SK-N-SH (cell line): ENCODE measurements at regions not wholly inside any gene's neighbourhood (a gene's known extent, or its start where the extent isn't known, plus 50 kb on each side); places are given as distances from the start of the nearest gene placed in this dataset.

Source experiments
- CTCF ChIA-PET: fragments of 300-600, 350-600 bp; formaldehyde crosslinking; extraction: SDS; loops from one replicate; lab custom pipeline; 2021; lab: Yijun Ruan, JAX
- POLR2A ChIA-PET: fragments of 350-600 bp; sonication (Branson Sonifier 250); formaldehyde crosslinking; extraction: SDS; loops from one replicate; lab custom pipeline; 2020; ENCODE audit warnings: antibody characterized with exemption, inconsistent platforms; lab: Yijun Ruan, JAX
- DNase-seq: peaks from one replicate; pipeline ENCODE4 v3.0.0; 2012
- H2AFZ ChIP-seq: fragments of 200-600 bp; sonication (generic); 2 replicates; pipeline ENCODE4 v1.8.1; 2016; ENCODE audit warnings: antibody characterized with exemption, mild to moderate bottlenecking, low read depth
- H3F3A ChIP-seq: fragments of 200-600 bp; sonication (generic); replicated peaks from 2 replicates; pipeline ENCODE3; 2016; ENCODE audit warnings: antibody characterized with exemption, mild to moderate bottlenecking; ENCODE audit not compliant: insufficient read depth
- H3K27ac ChIP-seq, 2 experiments: fragments of 200-500 bp in 1 of 2; fragments of 200-600 bp in 1 of 2; sonication (Bioruptor generic) in 1 of 2; sonication (generic), shearing (Covaris generic) in 1 of 2; 2 replicates each; pipeline versions ENCODE4 v1.5.1 to v1.6.1; 2014 to 2016; ENCODE audit warnings: low read depth in 2 of 2, inconsistent platforms in 1 of 2, low read length in 1 of 2, mild to moderate bottlenecking in 1 of 2, mixed read lengths in 1 of 2
- H3K27me3 ChIP-seq: fragments of 200-600 bp; sonication (generic), shearing (Covaris generic); 2 replicates; pipeline ENCODE4 v1.6.1; 2016; ENCODE audit warnings: mixed run types; ENCODE audit not compliant: insufficient read depth
- H3K36me3 ChIP-seq, 2 experiments: fragments of 200-500 bp in 1 of 2; fragments of 200-600 bp in 1 of 2; sonication (Bioruptor generic) in 1 of 2; sonication (generic) in 1 of 2; replicated peaks in 1 of 2; 2 replicates each; pipeline versions ENCODE3 to v1.5.1; 2014 to 2016; ENCODE audit warnings: low read length in 1 of 2, mild to moderate bottlenecking in 1 of 2; ENCODE audit not compliant: insufficient read depth in 2 of 2, control insufficient read depth in 1 of 2
- H3K4me1 ChIP-seq, 2 experiments: fragments of 200-500 bp in 1 of 2; fragments of 200-600 bp in 1 of 2; sonication (Bioruptor generic) in 1 of 2; sonication (generic), shearing (Covaris generic) in 1 of 2; 2 replicates each; pipeline versions ENCODE4 v1.5.1 to v1.6.1; 2014 to 2016; ENCODE audit warnings: low read depth in 1 of 2, low read length in 1 of 2, mixed run types in 1 of 2; ENCODE audit not compliant: insufficient read depth in 2 of 2, control insufficient read depth in 1 of 2
- H3K4me2 ChIP-seq: fragments of 200-600 bp; sonication (generic), shearing (Covaris generic); 2 replicates; pipeline ENCODE4 v1.6.1; 2017; ENCODE audit warnings: mixed run types
- H3K4me3 ChIP-seq, 2 experiments: fragments of 200-500 bp in 1 of 2; fragments of 200-600 bp in 1 of 2; sonication (Bioruptor generic) in 1 of 2; sonication (generic), shearing (Covaris generic) in 1 of 2; 2 replicates each; pipeline versions ENCODE4 v1.5.1 to v1.8.1; 2014 to 2016; ENCODE audit warnings: low read depth in 2 of 2, inconsistent platforms in 1 of 2, low read length in 1 of 2, mild to moderate bottlenecking in 1 of 2, mixed read lengths in 1 of 2, moderate library complexity in 1 of 2
- H3K79me2 ChIP-seq: fragments of 200-600 bp; sonication (generic); 2 replicates; pipeline ENCODE4 v1.8.1; 2017; ENCODE audit warnings: mild to moderate bottlenecking; ENCODE audit not compliant: insufficient read depth
- H3K9ac ChIP-seq: fragments of 200-600 bp; sonication (generic); 2 replicates; pipeline ENCODE4 v1.6.1; 2017; ENCODE audit warnings: mixed run types
- H3K9me2 ChIP-seq: fragments of 200-600 bp; sonication (generic); 2 replicates; pipeline ENCODE4 v1.6.1; 2017; ENCODE audit warnings: mixed run types
- H3K9me3 ChIP-seq: fragments of 200-600 bp; sonication (generic); 2 replicates; pipeline ENCODE4 v1.6.1; 2017; ENCODE audit warnings: mixed run types, mild to moderate bottlenecking, moderate library complexity
- H4K20me1 ChIP-seq: fragments of 200-600 bp; sonication (generic); 2 replicates; pipeline ENCODE4 v1.6.1; 2017; ENCODE audit warnings: mild to moderate bottlenecking, mixed run types; ENCODE audit not compliant: insufficient read depth
- CHD2 ChIP-seq: fragments of 150-350 bp; IDR thresholded peaks from 2 replicates; pipeline ENCODE4 v1.6.1; 2018; ENCODE audit warnings: low read length; ENCODE audit not compliant: partially characterized antibody
- ELF1 ChIP-seq: IDR thresholded peaks from 2 replicates; pipeline ENCODE4 v1.4.0; 2012
- EZH2phosphoT487 ChIP-seq: fragments of 200-600 bp; sonication (generic); IDR thresholded peaks from 2 replicates; pipeline ENCODE4 v1.6.1; 2017; ENCODE audit warnings: low read depth, mixed run types, mild to moderate bottlenecking, antibody characterized with exemption, moderate library complexity, borderline replicate concordance
- FOSL2 ChIP-seq: IDR thresholded peaks from 2 replicates; pipeline ENCODE4 v1.4.0; 2012; ENCODE audit warnings: low read depth, mild to moderate bottlenecking, moderate library complexity, borderline replicate concordance
- FOXJ3 ChIP-seq: sonication (generic); formaldehyde crosslinking; IDR thresholded peaks from 2 replicates; pipeline ENCODE4 v1.5.1; 2020; ENCODE audit warnings: mild to moderate bottlenecking, missing genetic modification reagents
- FOXM1 ChIP-seq: IDR thresholded peaks from 2 replicates; pipeline ENCODE4 v1.4.0; 2012; ENCODE audit warnings: low read depth, mild to moderate bottlenecking
- GABPA ChIP-seq: IDR thresholded peaks from 2 replicates; pipeline ENCODE4 v1.4.0; 2012; ENCODE audit warnings: low read depth, mild to moderate bottlenecking
- MXI1 ChIP-seq: IDR thresholded peaks from 2 replicates; pipeline ENCODE4 v1.6.1; 2012; ENCODE audit warnings: mild to moderate bottlenecking, low read depth, low read length, improper control_type of control experiment
- NRF1 ChIP-seq: IDR thresholded peaks from 2 replicates; pipeline ENCODE4 v1.6.1; 2012; ENCODE audit warnings: low read depth, mild to moderate bottlenecking, low read length
- POLR2AphosphoS5 ChIP-seq: IDR thresholded peaks from 2 replicates; pipeline ENCODE4 v1.6.1; 2012; ENCODE audit warnings: low read depth, low read length
- RFX5 ChIP-seq: IDR thresholded peaks from 2 replicates; pipeline ENCODE4 v1.6.1; 2012; ENCODE audit warnings: mild to moderate bottlenecking, improper control_type of control experiment, low read length
- TEAD4 ChIP-seq: IDR thresholded peaks from 2 replicates; pipeline ENCODE4 v1.4.0; 2012; ENCODE audit warnings: mild to moderate bottlenecking, borderline replicate concordance; ENCODE audit not compliant: insufficient read depth
- WGBS: methylation state at CpG from one replicate; pipeline ENCODE4 v1.1.6; 2017; ENCODE audit warnings: low lambda C conversion rate; 5-methylcytosine and 5-hydroxymethylcytosine counted together
- TF ChIP-seq, protein P1 (sequence below): IDR thresholded peaks from 2 replicates; pipeline ENCODE4 v1.4.0; 2012; ENCODE audit warnings: low read depth
- TF ChIP-seq, protein P2 (sequence below): IDR thresholded peaks from 2 replicates; pipeline ENCODE4; 2012
- TF ChIP-seq, protein P3 (sequence below): fragments of 200-600 bp; sonication (generic); IDR thresholded peaks from 2 replicates; pipeline ENCODE4 v1.6.1; 2017; ENCODE audit warnings: antibody characterized with exemption, mild to moderate bottlenecking, moderate library complexity
- TF ChIP-seq, protein P4 (sequence below): IDR thresholded peaks from 2 replicates; pipeline ENCODE4 v1.4.0; 2012; ENCODE audit warnings: low read depth, borderline replicate concordance

DNA sequence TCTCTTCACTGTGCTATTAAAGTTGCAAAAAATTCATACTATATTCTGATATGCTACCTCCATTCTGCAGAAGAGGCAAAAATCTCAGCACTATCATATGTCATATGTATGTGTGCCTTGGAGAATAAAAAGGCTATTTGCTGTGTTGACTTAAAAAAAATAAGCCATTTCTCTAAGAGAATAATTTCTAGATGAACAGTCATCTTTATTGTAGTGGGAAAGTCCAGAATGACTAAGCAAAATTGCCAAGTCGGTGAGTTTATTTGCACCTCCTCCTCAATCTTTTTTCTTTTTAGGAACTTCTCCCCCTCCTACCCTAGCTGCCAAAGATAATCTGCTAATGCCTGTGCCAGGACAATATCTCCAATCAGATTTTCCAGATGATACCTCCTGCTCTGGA, 353.8 kb upstream of the FAR2 start (continued):
- TF ChIP-seq, protein P1, sequence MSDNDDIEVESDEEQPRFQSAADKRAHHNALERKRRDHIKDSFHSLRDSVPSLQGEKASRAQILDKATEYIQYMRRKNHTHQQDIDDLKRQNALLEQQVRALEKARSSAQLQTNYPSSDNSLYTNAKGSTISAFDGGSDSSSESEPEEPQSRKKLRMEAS, result no peak

DNA sequence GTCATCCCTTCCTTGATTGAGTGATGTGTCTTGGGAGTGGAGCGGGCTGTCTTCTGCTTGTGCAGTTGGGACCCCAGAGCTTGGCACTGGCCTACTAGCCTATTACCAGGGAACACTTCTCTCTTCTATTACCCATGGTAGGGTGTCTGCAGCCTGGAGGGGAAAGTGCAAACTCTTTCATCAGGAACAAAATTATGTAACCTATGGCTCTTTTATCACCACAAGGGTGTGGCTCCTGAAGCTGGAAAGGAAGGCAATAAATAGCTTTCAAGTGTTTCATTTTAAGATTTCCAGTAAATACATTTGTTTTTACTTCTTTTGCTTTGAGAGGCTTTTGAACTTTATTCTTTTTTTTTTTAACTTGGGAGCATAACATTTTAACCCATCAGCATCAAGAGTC, 349.7 kb upstream of the FAR2 start:
- Histone ChIP-seq H3K79me2 (no peaks in the 10 kb centered on the region), H3K9me3 (no peaks in the 10 kb centered on the region), H3K36me3 (no peaks in the 10 kb centered on the region), H3K27me3 (no peaks in the 10 kb centered on the region), H3K4me3 (no peak overlapping the region), H3K27ac (no peak overlapping the region), H2AFZ (no peak overlapping the region), H3K9ac (no peak overlapping the region), H3F3A (no peaks in the 10 kb centered on the region), H4K20me1 (no peaks in the 10 kb centered on the region), H3K9me2 (no peaks in the 10 kb centered on the region), H3K4me2 (no peak overlapping the region), H3K4me1 (peaks cover 0 to 4% of the 10 kb centered on the region in 2 experiments; a peak in 1 of 4 replicates)
- POLR2A ChIA-PET, result no interaction called here
- 100% methylated on average over 1 of the region's 1 CpG for WGBS
- CTCF ChIA-PET, result no interaction called here
- TF ChIP-seq FOXJ3 (CRISPR knock-in tag) (no peak), POLR2AphosphoS5 (no peak)
- no peak for DNase-seq

DNA sequence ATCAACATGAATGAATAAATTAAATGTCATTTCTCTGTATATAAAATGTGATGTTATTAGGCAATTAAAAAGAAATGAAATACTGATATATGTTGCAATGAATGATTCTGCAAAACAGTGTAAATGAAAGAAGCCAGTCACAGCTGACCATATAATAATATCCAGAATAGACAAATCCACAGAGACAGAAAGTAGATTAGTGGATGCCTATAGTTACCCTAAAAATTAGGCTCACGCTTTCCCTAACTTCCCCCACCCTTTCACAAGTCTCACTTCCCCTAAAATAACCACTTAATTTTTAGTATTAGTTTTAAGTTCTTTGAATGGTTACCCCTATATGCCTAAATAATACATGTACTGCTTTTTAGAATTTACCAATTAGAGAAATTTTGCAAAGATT, 348.9 kb upstream of the FAR2 start:
- ChIA-PET CTCF (no interaction called here), POLR2A (no interaction called here)
- H3K4me1 ChIP-seq, result peaks cover 0 to 4% of the 10 kb centered on the region in 2 experiments; a peak in 1 of 4 replicates
- H3K4me3 ChIP-seq, result no peak overlapping the region
- no peak overlapping the region for H2AFZ ChIP-seq
- no peaks in the 10 kb centered on the region for H3K79me2 ChIP-seq
- TF ChIP-seq RFX5, result no peak
- TF ChIP-seq FOXJ3 (CRISPR knock-in tag), result no peak
- no peak for TF ChIP-seq GABPA
- TF ChIP-seq ELF1, result no peak
- TF ChIP-seq TEAD4, result no peak
- no peak for TF ChIP-seq FOXM1
- TF ChIP-seq FOSL2, result no peak
- TF ChIP-seq NRF1, result no peak
- TF ChIP-seq, protein P2, sequence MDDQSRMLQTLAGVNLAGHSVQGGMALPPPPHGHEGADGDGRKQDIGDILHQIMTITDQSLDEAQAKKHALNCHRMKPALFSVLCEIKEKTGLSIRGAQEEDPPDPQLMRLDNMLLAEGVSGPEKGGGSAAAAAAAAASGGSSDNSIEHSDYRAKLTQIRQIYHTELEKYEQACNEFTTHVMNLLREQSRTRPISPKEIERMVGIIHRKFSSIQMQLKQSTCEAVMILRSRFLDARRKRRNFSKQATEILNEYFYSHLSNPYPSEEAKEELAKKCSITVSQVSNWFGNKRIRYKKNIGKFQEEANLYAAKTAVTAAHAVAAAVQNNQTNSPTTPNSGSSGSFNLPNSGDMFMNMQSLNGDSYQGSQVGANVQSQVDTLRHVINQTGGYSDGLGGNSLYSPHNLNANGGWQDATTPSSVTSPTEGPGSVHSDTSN, result no peak
- TF ChIP-seq EZH2phosphoT487, result no peak
- TF ChIP-seq, protein P3, sequence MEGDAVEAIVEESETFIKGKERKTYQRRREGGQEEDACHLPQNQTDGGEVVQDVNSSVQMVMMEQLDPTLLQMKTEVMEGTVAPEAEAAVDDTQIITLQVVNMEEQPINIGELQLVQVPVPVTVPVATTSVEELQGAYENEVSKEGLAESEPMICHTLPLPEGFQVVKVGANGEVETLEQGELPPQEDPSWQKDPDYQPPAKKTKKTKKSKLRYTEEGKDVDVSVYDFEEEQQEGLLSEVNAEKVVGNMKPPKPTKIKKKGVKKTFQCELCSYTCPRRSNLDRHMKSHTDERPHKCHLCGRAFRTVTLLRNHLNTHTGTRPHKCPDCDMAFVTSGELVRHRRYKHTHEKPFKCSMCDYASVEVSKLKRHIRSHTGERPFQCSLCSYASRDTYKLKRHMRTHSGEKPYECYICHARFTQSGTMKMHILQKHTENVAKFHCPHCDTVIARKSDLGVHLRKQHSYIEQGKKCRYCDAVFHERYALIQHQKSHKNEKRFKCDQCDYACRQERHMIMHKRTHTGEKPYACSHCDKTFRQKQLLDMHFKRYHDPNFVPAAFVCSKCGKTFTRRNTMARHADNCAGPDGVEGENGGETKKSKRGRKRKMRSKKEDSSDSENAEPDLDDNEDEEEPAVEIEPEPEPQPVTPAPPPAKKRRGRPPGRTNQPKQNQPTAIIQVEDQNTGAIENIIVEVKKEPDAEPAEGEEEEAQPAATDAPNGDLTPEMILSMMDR, result no peak
- TF ChIP-seq, protein P1, result no peak
- no peak for TF ChIP-seq POLR2AphosphoS5
- no peak for TF ChIP-seq MXI1
- no peak for TF ChIP-seq CHD2
- TF ChIP-seq, protein P4, sequence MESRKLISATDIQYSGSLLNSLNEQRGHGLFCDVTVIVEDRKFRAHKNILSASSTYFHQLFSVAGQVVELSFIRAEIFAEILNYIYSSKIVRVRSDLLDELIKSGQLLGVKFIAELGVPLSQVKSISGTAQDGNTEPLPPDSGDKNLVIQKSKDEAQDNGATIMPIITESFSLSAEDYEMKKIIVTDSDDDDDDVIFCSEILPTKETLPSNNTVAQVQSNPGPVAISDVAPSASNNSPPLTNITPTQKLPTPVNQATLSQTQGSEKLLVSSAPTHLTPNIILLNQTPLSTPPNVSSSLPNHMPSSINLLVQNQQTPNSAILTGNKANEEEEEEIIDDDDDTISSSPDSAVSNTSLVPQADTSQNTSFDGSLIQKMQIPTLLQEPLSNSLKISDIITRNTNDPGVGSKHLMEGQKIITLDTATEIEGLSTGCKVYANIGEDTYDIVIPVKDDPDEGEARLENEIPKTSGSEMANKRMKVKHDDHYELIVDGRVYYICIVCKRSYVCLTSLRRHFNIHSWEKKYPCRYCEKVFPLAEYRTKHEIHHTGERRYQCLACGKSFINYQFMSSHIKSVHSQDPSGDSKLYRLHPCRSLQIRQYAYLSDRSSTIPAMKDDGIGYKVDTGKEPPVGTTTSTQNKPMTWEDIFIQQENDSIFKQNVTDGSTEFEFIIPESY, result no peak
- H3K9me3 ChIP-seq, result no peaks in the 10 kb centered on the region
- H3K9ac ChIP-seq, result no peak overlapping the region
- no peak overlapping the region for H3K4me2 ChIP-seq
- H3K9me2 ChIP-seq, result no peaks in the 10 kb centered on the region
- DNase-seq, result no peak
- H3F3A ChIP-seq, result no peaks in the 10 kb centered on the region
- H4K20me1 ChIP-seq, result no peaks in the 10 kb centered on the region
- no peaks in the 10 kb centered on the region for H3K36me3 ChIP-seq
- 100% methylated on average over 1 of the region's 1 CpG for WGBS
- H3K27me3 ChIP-seq, result no peaks in the 10 kb centered on the region
- H3K27ac ChIP-seq, result no peak overlapping the region
